ENCODE measurements at regions not wholly inside any gene's neighbourhood (a gene's known extent, or its start where the extent isn't known, plus 50 kb on each side); places are given as distances from the start of the nearest gene placed in this dataset.

DNA sequence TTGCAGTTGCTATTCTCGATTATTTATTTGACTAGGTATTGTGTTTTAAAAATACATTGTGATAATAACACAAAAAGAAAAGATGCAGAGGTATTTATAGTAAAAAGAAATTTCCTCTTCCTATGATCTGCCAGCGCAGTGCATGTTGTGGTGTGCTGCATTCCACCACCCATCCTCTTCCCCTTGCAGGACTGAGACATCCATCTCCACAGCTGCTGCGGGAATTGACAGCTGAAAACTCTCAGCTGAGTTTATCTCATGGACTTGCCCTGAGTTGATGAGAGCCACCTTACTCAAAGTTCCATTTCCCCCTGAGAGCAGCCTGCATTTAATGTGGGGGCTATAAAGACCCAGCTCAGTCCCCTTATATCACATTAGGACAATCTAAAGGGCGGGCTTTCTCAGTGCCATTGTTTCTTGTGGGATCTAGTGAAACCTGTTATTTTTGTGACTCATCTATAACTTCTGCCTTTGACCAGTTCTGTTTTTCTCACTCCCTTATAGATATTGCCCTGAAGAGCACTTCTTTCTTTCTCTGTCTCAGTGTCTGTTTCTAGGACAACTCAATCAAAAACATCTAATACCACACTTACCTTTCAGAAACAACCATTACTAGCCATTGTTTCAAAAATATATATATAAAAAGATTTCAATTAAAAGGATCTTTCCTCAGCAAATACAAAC lies 698.5 kb downstream of the NR4A2 start:
- TF ChIP-seq ZNF664 (tag by site-specific recombination; IDR thresholded peaks at IDR 0.05) (no peak), ZBTB8A (tag by site-specific recombination; IDR thresholded peaks at IDR 0.05) (no peak), BCL11B (tag by site-specific recombination; IDR thresholded peaks at IDR 0.05; ENCODE audit: low read depth) (no peak), ZNF792 (tag by site-specific recombination; IDR thresholded peaks at IDR 0.05) (no peak), ZSCAN30 (tag by site-specific recombination; IDR thresholded peaks at IDR 0.05) (no peak), ZNF558 (tag by site-specific recombination; IDR thresholded peaks at IDR 0.05) (no peak), ZNF350 (tag by site-specific recombination; IDR thresholded peaks at IDR 0.05) (no peak), HOXA7 (CRISPR knock-in tag; IDR thresholded peaks at IDR 0.05; ENCODE audit: borderline replicate concordance) (no peak), ZNF18 (tag by site-specific recombination; IDR thresholded peaks at IDR 0.05) (no peak), ZNF416 (tag by site-specific recombination; IDR thresholded peaks at IDR 0.05) (no peak), ZBTB6 (tag by site-specific recombination; IDR thresholded peaks at IDR 0.05) (no peak)
- TF ChIP-seq, protein P1, sequence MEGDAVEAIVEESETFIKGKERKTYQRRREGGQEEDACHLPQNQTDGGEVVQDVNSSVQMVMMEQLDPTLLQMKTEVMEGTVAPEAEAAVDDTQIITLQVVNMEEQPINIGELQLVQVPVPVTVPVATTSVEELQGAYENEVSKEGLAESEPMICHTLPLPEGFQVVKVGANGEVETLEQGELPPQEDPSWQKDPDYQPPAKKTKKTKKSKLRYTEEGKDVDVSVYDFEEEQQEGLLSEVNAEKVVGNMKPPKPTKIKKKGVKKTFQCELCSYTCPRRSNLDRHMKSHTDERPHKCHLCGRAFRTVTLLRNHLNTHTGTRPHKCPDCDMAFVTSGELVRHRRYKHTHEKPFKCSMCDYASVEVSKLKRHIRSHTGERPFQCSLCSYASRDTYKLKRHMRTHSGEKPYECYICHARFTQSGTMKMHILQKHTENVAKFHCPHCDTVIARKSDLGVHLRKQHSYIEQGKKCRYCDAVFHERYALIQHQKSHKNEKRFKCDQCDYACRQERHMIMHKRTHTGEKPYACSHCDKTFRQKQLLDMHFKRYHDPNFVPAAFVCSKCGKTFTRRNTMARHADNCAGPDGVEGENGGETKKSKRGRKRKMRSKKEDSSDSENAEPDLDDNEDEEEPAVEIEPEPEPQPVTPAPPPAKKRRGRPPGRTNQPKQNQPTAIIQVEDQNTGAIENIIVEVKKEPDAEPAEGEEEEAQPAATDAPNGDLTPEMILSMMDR (tag by site-specific recombination; IDR thresholded peaks at IDR 0.05), result no peak
- TF ChIP-seq, protein P2, sequence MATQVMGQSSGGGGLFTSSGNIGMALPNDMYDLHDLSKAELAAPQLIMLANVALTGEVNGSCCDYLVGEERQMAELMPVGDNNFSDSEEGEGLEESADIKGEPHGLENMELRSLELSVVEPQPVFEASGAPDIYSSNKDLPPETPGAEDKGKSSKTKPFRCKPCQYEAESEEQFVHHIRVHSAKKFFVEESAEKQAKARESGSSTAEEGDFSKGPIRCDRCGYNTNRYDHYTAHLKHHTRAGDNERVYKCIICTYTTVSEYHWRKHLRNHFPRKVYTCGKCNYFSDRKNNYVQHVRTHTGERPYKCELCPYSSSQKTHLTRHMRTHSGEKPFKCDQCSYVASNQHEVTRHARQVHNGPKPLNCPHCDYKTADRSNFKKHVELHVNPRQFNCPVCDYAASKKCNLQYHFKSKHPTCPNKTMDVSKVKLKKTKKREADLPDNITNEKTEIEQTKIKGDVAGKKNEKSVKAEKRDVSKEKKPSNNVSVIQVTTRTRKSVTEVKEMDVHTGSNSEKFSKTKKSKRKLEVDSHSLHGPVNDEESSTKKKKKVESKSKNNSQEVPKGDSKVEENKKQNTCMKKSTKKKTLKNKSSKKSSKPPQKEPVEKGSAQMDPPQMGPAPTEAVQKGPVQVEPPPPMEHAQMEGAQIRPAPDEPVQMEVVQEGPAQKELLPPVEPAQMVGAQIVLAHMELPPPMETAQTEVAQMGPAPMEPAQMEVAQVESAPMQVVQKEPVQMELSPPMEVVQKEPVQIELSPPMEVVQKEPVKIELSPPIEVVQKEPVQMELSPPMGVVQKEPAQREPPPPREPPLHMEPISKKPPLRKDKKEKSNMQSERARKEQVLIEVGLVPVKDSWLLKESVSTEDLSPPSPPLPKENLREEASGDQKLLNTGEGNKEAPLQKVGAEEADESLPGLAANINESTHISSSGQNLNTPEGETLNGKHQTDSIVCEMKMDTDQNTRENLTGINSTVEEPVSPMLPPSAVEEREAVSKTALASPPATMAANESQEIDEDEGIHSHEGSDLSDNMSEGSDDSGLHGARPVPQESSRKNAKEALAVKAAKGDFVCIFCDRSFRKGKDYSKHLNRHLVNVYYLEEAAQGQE (tag by site-specific recombination; IDR thresholded peaks at IDR 0.05), result no peak
